ENCODE measurements at regions not wholly inside any gene's neighbourhood (a gene's known extent, or its start where the extent isn't known, plus 50 kb on each side); places are given as distances from the start of the nearest gene placed in this dataset.

- TF ChIP-seq REST (IDR thresholded peaks at IDR 0.05; ENCODE audit: low read depth) (no peak), ZBTB7A (IDR thresholded peaks at IDR 0.05; ENCODE audit: low read depth) (no peak), TAF1 (IDR thresholded peaks at IDR 0.05; ENCODE audit: low read depth) (no peak), CEBPB (IDR thresholded peaks at IDR 0.05) (no peak), TCF12 (IDR thresholded peaks at IDR 0.05; ENCODE audit: low read depth) (no peak), TEAD4 (IDR thresholded peaks at IDR 0.05) (no peak), EGR1 (IDR thresholded peaks at IDR 0.05) (no peak), CREB1 (IDR thresholded peaks at IDR 0.05; ENCODE audit: low read depth) (no peak), MAX (IDR thresholded peaks at IDR 0.05) (no peak), EP300 (IDR thresholded peaks at IDR 0.05; ENCODE audit: borderline replicate concordance) (no peak)
- TF ChIP-seq, protein P1, sequence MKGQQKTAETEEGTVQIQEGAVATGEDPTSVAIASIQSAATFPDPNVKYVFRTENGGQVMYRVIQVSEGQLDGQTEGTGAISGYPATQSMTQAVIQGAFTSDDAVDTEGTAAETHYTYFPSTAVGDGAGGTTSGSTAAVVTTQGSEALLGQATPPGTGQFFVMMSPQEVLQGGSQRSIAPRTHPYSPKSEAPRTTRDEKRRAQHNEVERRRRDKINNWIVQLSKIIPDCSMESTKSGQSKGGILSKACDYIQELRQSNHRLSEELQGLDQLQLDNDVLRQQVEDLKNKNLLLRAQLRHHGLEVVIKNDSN (IDR thresholded peaks at IDR 0.05): no peak
Measured at GRCh38 chr22:22395245-22395644, 113.3 kb downstream of the ZNF280B start.

DNA sequence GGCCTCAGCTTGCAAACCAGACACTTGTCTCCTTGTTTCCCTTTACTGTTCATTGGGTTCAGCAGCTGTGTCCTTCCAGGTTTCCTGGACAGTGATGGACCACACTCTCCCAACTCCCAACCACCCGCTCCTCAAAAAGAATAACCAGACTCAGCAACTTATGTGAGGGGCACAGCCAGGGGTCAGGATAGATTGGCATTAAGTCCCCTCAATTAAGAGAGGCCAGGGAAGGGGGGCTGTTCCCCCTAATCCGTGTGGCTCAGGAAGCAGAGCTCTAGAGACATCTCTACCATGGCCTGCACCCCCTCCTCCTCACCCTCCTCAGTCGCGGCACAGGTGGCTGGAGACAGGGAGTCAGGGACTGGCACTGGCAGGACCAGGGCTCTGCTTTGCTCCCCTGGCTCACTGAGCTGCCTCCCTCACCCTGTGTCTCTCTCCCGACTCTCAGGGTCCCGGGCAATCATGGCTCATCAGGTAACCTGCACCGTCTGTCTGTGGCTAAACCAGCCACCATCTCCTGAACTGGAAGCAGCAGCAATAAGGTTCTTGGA lies 111.7 kb downstream of the ZNF280B start:
- TF ChIP-seq EGR1 (IDR thresholded peaks at IDR 0.05) (no peak), TCF12 (IDR thresholded peaks at IDR 0.05; ENCODE audit: low read depth) (no peak), ZBTB7A (IDR thresholded peaks at IDR 0.05; ENCODE audit: low read depth) (no peak), NFIC (IDR thresholded peaks at IDR 0.05) (no peak), MAX (IDR thresholded peaks at IDR 0.05) (no peak), TAF1 (IDR thresholded peaks at IDR 0.05; ENCODE audit: low read depth) (no peak), TEAD4 (IDR thresholded peaks at IDR 0.05) (no peak), EP300 (IDR thresholded peaks at IDR 0.05; ENCODE audit: borderline replicate concordance) (no peak), FOXM1 (IDR thresholded peaks at IDR 0.05; ENCODE audit: borderline replicate concordance, low read depth) (no peak), RAD21 (IDR thresholded peaks at IDR 0.05; ENCODE audit: low read depth) (no peak), CREB1 (IDR thresholded peaks at IDR 0.05; ENCODE audit: low read depth) (no peak), YY1 (IDR thresholded peaks at IDR 0.05; ENCODE audit: low read depth) (no peak)
- TF ChIP-seq, protein P1 (IDR thresholded peaks at IDR 0.05): no peak

GRCh38 chr22:22397292-22397870 lies 111.2 kb downstream of the ZNF280B start:
- TF ChIP-seq RAD21 (IDR thresholded peaks at IDR 0.05; ENCODE audit: low read depth) (no peak), TAF1 (IDR thresholded peaks at IDR 0.05; ENCODE audit: low read depth) (no peak), FOXM1 (IDR thresholded peaks at IDR 0.05; ENCODE audit: borderline replicate concordance, low read depth) (no peak), CREB1 (IDR thresholded peaks at IDR 0.05; ENCODE audit: low read depth) (no peak), YY1 (IDR thresholded peaks at IDR 0.05; ENCODE audit: low read depth) (no peak), MAX (IDR thresholded peaks at IDR 0.05) (no peak), REST (IDR thresholded peaks at IDR 0.05; ENCODE audit: low read depth) (no peak)

- TF ChIP-seq TEAD4 (IDR thresholded peaks at IDR 0.05): no peak
- TF ChIP-seq MAX (IDR thresholded peaks at IDR 0.05): no peak
- no peak for TF ChIP-seq EGR1 (IDR thresholded peaks at IDR 0.05)
- TF ChIP-seq TAF1 (IDR thresholded peaks at IDR 0.05; ENCODE audit: low read depth): no peak
- TF ChIP-seq FOXM1 (IDR thresholded peaks at IDR 0.05; ENCODE audit: borderline replicate concordance, low read depth): no peak
- no peak for TF ChIP-seq TCF12 (IDR thresholded peaks at IDR 0.05; ENCODE audit: low read depth)
Measured at GRCh38 chr22:22397875-22398524, 110.5 kb downstream of the ZNF280B start.

DNA sequence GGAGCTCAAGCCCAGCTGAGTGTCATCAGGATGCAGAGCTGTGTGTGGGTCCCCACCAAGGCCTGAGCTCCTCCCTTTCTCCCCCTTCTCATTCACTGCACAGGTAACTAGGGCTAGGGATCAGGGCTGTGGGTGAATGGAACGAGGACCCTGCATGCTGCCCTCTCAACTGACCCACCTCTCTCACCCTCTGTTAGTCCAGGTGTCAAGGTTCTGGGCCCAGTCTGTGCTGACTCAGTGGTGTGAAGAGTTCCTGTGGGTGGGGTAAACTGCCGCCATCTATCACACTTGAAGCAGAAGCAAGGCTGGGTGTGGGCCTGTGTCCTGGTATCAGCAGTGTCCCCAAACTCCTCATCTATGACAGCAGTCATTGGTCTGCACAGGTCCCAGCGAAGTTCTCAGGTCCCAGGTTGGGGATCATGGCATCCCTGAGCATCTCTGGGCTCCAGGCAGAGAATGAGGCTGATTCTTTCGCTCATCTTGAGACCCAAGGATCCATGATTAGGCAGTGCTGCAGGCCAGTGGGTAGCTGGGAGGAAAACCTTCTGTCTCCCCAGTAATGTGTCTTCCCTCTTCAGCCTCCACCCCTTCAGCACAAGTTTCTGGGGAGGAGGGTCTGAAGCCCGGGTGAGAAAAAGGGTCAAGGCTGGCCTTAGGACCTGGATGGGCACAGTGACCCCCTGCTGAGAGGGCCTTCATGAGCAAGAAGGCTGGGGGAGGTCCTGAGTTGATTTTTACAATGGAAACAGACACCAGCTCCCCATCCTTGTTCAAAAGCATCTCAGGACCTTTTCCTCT lies 109.8 kb downstream of the ZNF280B start:
- no peak for TF ChIP-seq FOXM1 (IDR thresholded peaks at IDR 0.05; ENCODE audit: borderline replicate concordance, low read depth)
- no peak for TF ChIP-seq TEAD4 (IDR thresholded peaks at IDR 0.05)
- no peak for TF ChIP-seq NFIC (IDR thresholded peaks at IDR 0.05)
- no peak for TF ChIP-seq EGR1 (IDR thresholded peaks at IDR 0.05)
- TF ChIP-seq YY1 (IDR thresholded peaks at IDR 0.05; ENCODE audit: low read depth): no peak
- TF ChIP-seq RAD21 (IDR thresholded peaks at IDR 0.05; ENCODE audit: low read depth): no peak
- TF ChIP-seq MAX (IDR thresholded peaks at IDR 0.05): no peak
- no peak for TF ChIP-seq TAF1 (IDR thresholded peaks at IDR 0.05; ENCODE audit: low read depth)
- no peak for TF ChIP-seq TCF12 (IDR thresholded peaks at IDR 0.05; ENCODE audit: low read depth)
- TF ChIP-seq CEBPB (IDR thresholded peaks at IDR 0.05): no peak
- no peak for TF ChIP-seq EP300 (IDR thresholded peaks at IDR 0.05; ENCODE audit: borderline replicate concordance)
- no peak for TF ChIP-seq ZBTB7A (IDR thresholded peaks at IDR 0.05; ENCODE audit: low read depth)
- no peak for TF ChIP-seq REST (IDR thresholded peaks at IDR 0.05; ENCODE audit: low read depth)
- TF ChIP-seq, protein P1 (IDR thresholded peaks at IDR 0.05): no peak
